Gastrocnemius medialis (tissue), 4 donors: ENCODE measurements at regions not wholly inside any gene's neighbourhood (a gene's known extent, or its start where the extent isn't known, plus 50 kb on each side); places are given as distances from the start of the nearest gene placed in this dataset.

Experiments used
- CTCF ChIP-seq, 5 experiments: fragments of 450-650 bp in 3 of 5; fragments of 200-600 bp in 2 of 5; sonication (generic) in 2 of 5; IDR thresholded peaks in 4 of 5; conservative IDR thresholded peaks in 1 of 5; 1 replicate in 4 of 5; 2 replicates in 1 of 5; pipeline ENCODE4 v1.5.1; 2016 to 2019; ENCODE audit warnings: antibody characterized with exemption in 5 of 5, mild to moderate bottlenecking in 3 of 5, moderate library complexity in 3 of 5
- POLR2A ChIP-seq, 2 donors: fragments of 450-650 bp; IDR thresholded peaks; one replicate each; pipeline ENCODE4 v1.6.1; 2017; ENCODE audit warnings: antibody characterized with exemption in 2 of 2, mild to moderate bottlenecking in 2 of 2, moderate library complexity in 2 of 2

DNA sequence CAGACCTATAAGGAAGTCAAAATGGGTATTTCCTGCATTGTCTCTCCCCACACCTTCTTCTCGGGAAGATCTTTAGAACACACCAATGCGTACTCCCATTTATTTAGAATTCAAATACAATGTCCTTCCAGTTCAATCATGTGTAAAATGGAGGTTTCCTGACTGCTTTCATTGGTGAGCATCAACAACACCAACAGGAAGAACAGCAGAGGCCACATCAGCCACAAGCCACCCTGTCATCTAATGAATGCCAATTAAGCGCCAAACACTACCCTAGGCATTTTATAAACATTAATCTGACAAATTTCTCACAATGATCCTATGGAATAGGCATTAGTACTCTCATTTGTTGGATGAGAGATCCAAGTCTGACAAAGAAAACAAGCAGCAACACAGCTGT is 68.4 kb upstream of the SMLR1 start:
- no peak for TF ChIP-seq CTCF (IDR thresholded peaks at IDR 0.05 in 4 of 5, conservative IDR thresholded peaks at IDR 0.05 in 1 of 5)
- no peak for TF ChIP-seq POLR2A (IDR thresholded peaks at IDR 0.05)
